ENCODE measurements at regions not wholly inside any gene's neighbourhood (a gene's known extent, or its start where the extent isn't known, plus 50 kb on each side); places are given as distances from the start of the nearest gene placed in this dataset.

- TF ChIP-seq EP300 (IDR thresholded peaks at IDR 0.05) (no peak), POLR2A (IDR thresholded peaks at IDR 0.05) (no peak), CTCF (IDR thresholded peaks at IDR 0.05) (no peak)
Measured at GRCh38 chr15:69727121-69727924, 274.7 kb downstream of the RPLP1 start.

All from gastroesophageal sphincter (tissue), 3 donors.